ENCODE measurements at regions not wholly inside any gene's neighbourhood (a gene's known extent, or its start where the extent isn't known, plus 50 kb on each side); places are given as distances from the start of the nearest gene placed in this dataset.

DNA sequence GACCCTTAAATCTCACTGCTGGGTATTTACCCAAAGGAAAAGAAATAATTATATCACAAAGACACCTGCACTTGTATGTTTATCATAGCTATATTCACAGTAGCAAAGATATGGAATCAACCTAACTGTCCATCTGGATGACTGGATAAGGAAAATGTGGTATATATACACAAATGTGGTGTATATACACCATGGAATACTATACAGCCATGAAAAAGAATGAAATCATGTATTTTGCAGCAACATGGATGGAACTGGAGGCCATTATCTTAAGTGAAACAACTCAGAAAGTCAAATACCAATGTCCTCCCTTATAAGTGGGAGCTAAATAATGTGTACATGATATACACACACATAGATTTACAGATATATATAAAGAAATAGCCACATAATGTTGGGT, 168.2 kb downstream of the SH2D4B start:
- Histone ChIP-seq H3K27ac (ENCODE audit: low read depth, low read length, poor library complexity, severe bottlenecking) (no peak overlapping the region), H3K27me3 (replicated peaks; ENCODE audit: insufficient read depth, low read depth, low read length, poor library complexity) (no peaks in the 10 kb centered on the region), H3K36me3 (ENCODE audit: insufficient read depth, low read length, poor library complexity, severe bottlenecking) (no peaks in the 10 kb centered on the region), H3K4me1 (ENCODE audit: insufficient read depth, low read length, poor library complexity, severe bottlenecking) (no peaks in the 10 kb centered on the region), H3K9me3 (ENCODE audit: low read depth, low read length, poor library complexity, severe bottlenecking) (no peaks in the 10 kb centered on the region), H3K4me3 (ENCODE audit: low read depth, low read length, poor library complexity, severe bottlenecking) (no peak overlapping the region)
- BruUV-seq (replicated peaks): no TSS peak
- intact Hi-C loops (cut with micrococcal nuclease; ENCODE audit: unreplicated experiment): no loop called here
- no peak for TF ChIP-seq EZH2 (IDR thresholded peaks at IDR 0.05; ENCODE audit: borderline replicate concordance, low read depth, low read length, poor library complexity, severe bottlenecking)
- TF ChIP-seq, protein P1, sequence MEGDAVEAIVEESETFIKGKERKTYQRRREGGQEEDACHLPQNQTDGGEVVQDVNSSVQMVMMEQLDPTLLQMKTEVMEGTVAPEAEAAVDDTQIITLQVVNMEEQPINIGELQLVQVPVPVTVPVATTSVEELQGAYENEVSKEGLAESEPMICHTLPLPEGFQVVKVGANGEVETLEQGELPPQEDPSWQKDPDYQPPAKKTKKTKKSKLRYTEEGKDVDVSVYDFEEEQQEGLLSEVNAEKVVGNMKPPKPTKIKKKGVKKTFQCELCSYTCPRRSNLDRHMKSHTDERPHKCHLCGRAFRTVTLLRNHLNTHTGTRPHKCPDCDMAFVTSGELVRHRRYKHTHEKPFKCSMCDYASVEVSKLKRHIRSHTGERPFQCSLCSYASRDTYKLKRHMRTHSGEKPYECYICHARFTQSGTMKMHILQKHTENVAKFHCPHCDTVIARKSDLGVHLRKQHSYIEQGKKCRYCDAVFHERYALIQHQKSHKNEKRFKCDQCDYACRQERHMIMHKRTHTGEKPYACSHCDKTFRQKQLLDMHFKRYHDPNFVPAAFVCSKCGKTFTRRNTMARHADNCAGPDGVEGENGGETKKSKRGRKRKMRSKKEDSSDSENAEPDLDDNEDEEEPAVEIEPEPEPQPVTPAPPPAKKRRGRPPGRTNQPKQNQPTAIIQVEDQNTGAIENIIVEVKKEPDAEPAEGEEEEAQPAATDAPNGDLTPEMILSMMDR (conservative IDR thresholded peaks at IDR 0.05; ENCODE audit: low read depth, low read length): no peak
- POLR2A ChIA-PET (ENCODE audit: low non-redundant PET): no interaction called here
- CTCF ChIA-PET: no interaction called here
- no peak for DNase-seq (ENCODE audit: low spot score)

DNA sequence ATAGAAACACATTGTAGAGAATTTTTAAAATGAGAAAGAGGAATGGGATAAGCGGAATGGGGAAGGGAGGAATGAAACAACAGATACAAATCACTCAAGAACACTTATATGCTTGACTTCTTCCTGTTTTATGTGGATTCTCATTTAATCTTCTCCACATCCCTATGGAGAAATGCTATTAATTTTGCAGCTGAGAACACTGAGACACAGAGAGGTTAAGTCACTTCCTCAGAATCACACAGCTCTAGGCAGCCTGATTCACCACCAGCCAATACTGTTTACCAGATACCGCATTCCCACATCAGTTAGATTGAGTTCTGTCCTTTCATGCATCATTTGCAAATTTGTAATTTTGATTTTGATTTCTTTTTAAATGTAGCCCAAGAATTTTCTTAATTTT, 170.5 kb downstream of the SH2D4B start:
- POLR2A ChIA-PET (ENCODE audit: low non-redundant PET): no interaction called here
- Histone ChIP-seq H3K36me3 (ENCODE audit: insufficient read depth, low read length, poor library complexity, severe bottlenecking) (no peaks in the 10 kb centered on the region), H3K27ac (ENCODE audit: low read depth, low read length, poor library complexity, severe bottlenecking) (no peak overlapping the region), H3K27me3 (replicated peaks; ENCODE audit: insufficient read depth, low read depth, low read length, poor library complexity) (no peaks in the 10 kb centered on the region), H3K4me3 (ENCODE audit: low read depth, low read length, poor library complexity, severe bottlenecking) (no peak overlapping the region), H3K9me3 (ENCODE audit: low read depth, low read length, poor library complexity, severe bottlenecking) (no peaks in the 10 kb centered on the region), H3K4me1 (ENCODE audit: insufficient read depth, low read length, poor library complexity, severe bottlenecking) (no peaks in the 10 kb centered on the region)
- TF ChIP-seq, protein P1 (conservative IDR thresholded peaks at IDR 0.05; ENCODE audit: low read depth, low read length): no peak
- no peak for TF ChIP-seq EZH2 (IDR thresholded peaks at IDR 0.05; ENCODE audit: borderline replicate concordance, low read depth, low read length, poor library complexity, severe bottlenecking)
- intact Hi-C loops (cut with micrococcal nuclease; ENCODE audit: unreplicated experiment): no loop called here
- BruUV-seq (replicated peaks): no TSS peak
- no peak for DNase-seq (ENCODE audit: low spot score)
- CTCF ChIA-PET: no interaction called here

DNA sequence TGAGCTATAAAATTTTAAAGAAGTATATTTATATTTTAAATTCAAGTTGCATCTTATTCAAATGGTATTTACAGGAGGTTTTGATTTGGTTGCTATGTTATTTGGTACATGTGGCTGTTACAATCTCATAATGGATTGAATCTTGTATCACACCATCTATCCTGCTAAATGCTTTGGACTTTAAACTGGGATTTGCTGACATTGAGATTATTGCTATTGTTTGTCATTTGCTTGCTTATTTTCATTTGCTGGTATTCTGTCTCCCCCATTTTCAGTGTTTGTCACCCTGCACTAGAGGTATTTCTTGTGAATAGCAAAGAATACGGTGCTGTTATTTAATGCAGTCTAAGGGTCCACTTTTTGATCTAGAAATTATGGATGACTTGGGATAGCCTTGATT, 171.1 kb downstream of the SH2D4B start:
- Histone ChIP-seq H3K27me3 (replicated peaks; ENCODE audit: insufficient read depth, low read depth, low read length, poor library complexity) (no peaks in the 10 kb centered on the region), H3K27ac (ENCODE audit: low read depth, low read length, poor library complexity, severe bottlenecking) (no peak overlapping the region), H3K36me3 (ENCODE audit: insufficient read depth, low read length, poor library complexity, severe bottlenecking) (no peaks in the 10 kb centered on the region), H3K4me3 (ENCODE audit: low read depth, low read length, poor library complexity, severe bottlenecking) (no peak overlapping the region), H3K9me3 (ENCODE audit: low read depth, low read length, poor library complexity, severe bottlenecking) (no peaks in the 10 kb centered on the region), H3K4me1 (ENCODE audit: insufficient read depth, low read length, poor library complexity, severe bottlenecking) (no peaks in the 10 kb centered on the region)
- intact Hi-C loops (cut with micrococcal nuclease; ENCODE audit: unreplicated experiment): no loop called here
- TF ChIP-seq, protein P1 (conservative IDR thresholded peaks at IDR 0.05; ENCODE audit: low read depth, low read length): no peak
- no peak for TF ChIP-seq EZH2 (IDR thresholded peaks at IDR 0.05; ENCODE audit: borderline replicate concordance, low read depth, low read length, poor library complexity, severe bottlenecking)
- CTCF ChIA-PET: no interaction called here
- POLR2A ChIA-PET (ENCODE audit: low non-redundant PET): no interaction called here
- BruUV-seq (replicated peaks): no TSS peak
- no peak for DNase-seq (ENCODE audit: low spot score)

Measured in A673 (cell line).